ENCODE measurements at regions not wholly inside any gene's neighbourhood (a gene's known extent, or its start where the extent isn't known, plus 50 kb on each side); places are given as distances from the start of the nearest gene placed in this dataset.

- TF ChIP-seq CTCF (optimal IDR thresholded peaks at IDR 0.05 in 1 of 3, IDR thresholded peaks at IDR 0.05 in 1 of 3, conservative IDR thresholded peaks at IDR 0.05 in 1 of 3; ENCODE audit: extremely low read depth in 1 of 3, insufficient read depth in 2 of 3, low read length in 3 of 3) (no peak), EZH2 (IDR thresholded peaks at IDR 0.05; ENCODE audit: low read length) (no peak)
Observed at GRCh38 chrX:56343664-56344063, 111.5 kb downstream of the KLF8 start.

Data from keratinocyte (primary cell).